ENCODE measurements at regions not wholly inside any gene's neighbourhood (a gene's known extent, or its start where the extent isn't known, plus 50 kb on each side); places are given as distances from the start of the nearest gene placed in this dataset.

- TF ChIP-seq CTCF (conservative IDR thresholded peaks at IDR 0.05; ENCODE audit: low read length) (no peak), EZH2phosphoT487 (IDR thresholded peaks at IDR 0.05; ENCODE audit: borderline replicate concordance, low read depth, low read length) (no peak)
Measured at GRCh38 chr6:8174571-8174970, 72.2 kb upstream of the EEF1E1 start.
